Osteocyte (in vitro differentiated cells): ENCODE measurements at regions not wholly inside any gene's neighbourhood (a gene's known extent, or its start where the extent isn't known, plus 50 kb on each side); places are given as distances from the start of the nearest gene placed in this dataset.
"Not testable (repeated sequence)": the region's sequence is repeated elsewhere in the genome, so short reads cannot be mapped to it uniquely, and the experiment has no call there.

Experiments used
- DNase-seq: peaks from one replicate; pipeline ENCODE4 v3.0.0; 2021; ENCODE audit warnings: mixed read lengths; ENCODE audit not compliant: unreplicated experiment; ENCODE audit errors: extremely low spot score
- H3K27ac Mint-ChIP-seq: one replicate; pipeline ENCODE4 v1.8.0; 2021; ENCODE audit warnings: mild to moderate bottlenecking, mixed read lengths; ENCODE audit not compliant: unreplicated experiment
- H3K27me3 Mint-ChIP-seq: one replicate; pipeline ENCODE4 v1.8.0; 2021; ENCODE audit warnings: mixed read lengths; ENCODE audit not compliant: unreplicated experiment
- H3K36me3 Mint-ChIP-seq: one replicate; pipeline ENCODE4 v1.8.0; 2021; ENCODE audit warnings: mixed read lengths; ENCODE audit not compliant: unreplicated experiment
- H3K4me1 Mint-ChIP-seq: one replicate; pipeline ENCODE4 v1.8.0; 2021; ENCODE audit warnings: mixed read lengths; ENCODE audit not compliant: unreplicated experiment
- H3K4me3 Mint-ChIP-seq: one replicate; pipeline ENCODE4 v1.8.0; 2021; ENCODE audit warnings: mild to moderate bottlenecking, moderate library complexity, mixed read lengths; ENCODE audit not compliant: unreplicated experiment
- H3K9me3 Mint-ChIP-seq: one replicate; pipeline ENCODE4 v1.8.0; 2021; ENCODE audit warnings: mixed read lengths; ENCODE audit not compliant: unreplicated experiment
- TF ChIP-seq, protein P1 (sequence below): fragments of 200-600 bp; sonication (generic); IDR thresholded peaks from 2 replicates; pipeline ENCODE4 v1.5.0; 2021; ENCODE audit warnings: antibody characterized with exemption, mild to moderate bottlenecking, moderate library complexity

DNA sequence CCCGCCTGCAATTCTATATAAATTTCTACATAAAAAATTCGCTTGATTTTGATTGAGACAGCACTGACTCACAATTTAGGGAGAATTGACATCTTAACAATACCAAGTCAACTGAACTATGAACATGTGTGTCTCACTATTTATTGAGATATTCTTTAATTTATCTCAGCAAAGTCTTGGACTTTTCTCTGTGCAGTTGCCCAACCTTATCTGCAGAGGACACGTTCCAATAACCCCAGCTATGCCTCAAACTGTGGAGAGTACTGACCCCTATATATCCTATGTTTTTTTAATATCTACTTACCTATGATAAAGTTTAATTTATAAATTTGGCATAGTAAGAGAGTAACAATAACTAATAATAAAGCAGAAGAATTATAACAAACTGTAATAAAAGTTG, 69.4 kb upstream of the PIP4K2A start:
- peaks cover 2% of the 10 kb centered on the region for H3K36me3 Mint-ChIP-seq
- no peak overlapping the region for H3K4me3 Mint-ChIP-seq
- peaks cover 6% of the 10 kb centered on the region for H3K27me3 Mint-ChIP-seq
- TF ChIP-seq, protein P1, sequence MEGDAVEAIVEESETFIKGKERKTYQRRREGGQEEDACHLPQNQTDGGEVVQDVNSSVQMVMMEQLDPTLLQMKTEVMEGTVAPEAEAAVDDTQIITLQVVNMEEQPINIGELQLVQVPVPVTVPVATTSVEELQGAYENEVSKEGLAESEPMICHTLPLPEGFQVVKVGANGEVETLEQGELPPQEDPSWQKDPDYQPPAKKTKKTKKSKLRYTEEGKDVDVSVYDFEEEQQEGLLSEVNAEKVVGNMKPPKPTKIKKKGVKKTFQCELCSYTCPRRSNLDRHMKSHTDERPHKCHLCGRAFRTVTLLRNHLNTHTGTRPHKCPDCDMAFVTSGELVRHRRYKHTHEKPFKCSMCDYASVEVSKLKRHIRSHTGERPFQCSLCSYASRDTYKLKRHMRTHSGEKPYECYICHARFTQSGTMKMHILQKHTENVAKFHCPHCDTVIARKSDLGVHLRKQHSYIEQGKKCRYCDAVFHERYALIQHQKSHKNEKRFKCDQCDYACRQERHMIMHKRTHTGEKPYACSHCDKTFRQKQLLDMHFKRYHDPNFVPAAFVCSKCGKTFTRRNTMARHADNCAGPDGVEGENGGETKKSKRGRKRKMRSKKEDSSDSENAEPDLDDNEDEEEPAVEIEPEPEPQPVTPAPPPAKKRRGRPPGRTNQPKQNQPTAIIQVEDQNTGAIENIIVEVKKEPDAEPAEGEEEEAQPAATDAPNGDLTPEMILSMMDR = no peak
- no peak for DNase-seq
- H3K4me1 Mint-ChIP-seq = peaks cover 4% of the 10 kb centered on the region
- H3K27ac Mint-ChIP-seq = no peak overlapping the region
- H3K9me3 Mint-ChIP-seq = no peaks in the 10 kb centered on the region

DNA sequence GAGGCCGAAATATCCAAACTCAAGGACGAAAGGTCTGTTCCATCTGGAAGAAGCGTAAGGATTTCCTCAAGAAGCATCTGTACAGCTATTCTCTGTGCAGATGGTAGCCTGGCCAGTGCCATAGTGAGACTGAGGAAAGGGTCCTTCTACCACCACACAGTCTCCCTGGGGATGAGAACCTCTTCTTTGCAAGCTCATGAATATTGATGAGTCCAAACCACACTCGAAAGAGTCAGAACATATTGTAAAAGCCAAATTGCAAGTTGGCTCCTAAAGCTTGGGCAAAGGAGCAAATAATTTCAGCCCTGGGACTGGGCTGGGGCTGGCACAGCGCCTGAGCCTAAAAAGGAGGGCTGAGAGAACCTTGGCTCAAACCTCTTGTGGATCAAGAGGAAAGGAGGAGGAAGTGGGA, 66.1 kb upstream of the PIP4K2A start:
- peaks cover 3% of the 10 kb centered on the region for H3K9me3 Mint-ChIP-seq
- no peak for DNase-seq
- peaks cover 2% of the 10 kb centered on the region for H3K36me3 Mint-ChIP-seq
- TF ChIP-seq, protein P1 = no peak
- H3K27me3 Mint-ChIP-seq = peaks cover 3% of the 10 kb centered on the region
- no peak overlapping the region for H3K4me3 Mint-ChIP-seq
- peaks cover 4% of the 10 kb centered on the region for H3K4me1 Mint-ChIP-seq
- no peak overlapping the region for H3K27ac Mint-ChIP-seq

DNA sequence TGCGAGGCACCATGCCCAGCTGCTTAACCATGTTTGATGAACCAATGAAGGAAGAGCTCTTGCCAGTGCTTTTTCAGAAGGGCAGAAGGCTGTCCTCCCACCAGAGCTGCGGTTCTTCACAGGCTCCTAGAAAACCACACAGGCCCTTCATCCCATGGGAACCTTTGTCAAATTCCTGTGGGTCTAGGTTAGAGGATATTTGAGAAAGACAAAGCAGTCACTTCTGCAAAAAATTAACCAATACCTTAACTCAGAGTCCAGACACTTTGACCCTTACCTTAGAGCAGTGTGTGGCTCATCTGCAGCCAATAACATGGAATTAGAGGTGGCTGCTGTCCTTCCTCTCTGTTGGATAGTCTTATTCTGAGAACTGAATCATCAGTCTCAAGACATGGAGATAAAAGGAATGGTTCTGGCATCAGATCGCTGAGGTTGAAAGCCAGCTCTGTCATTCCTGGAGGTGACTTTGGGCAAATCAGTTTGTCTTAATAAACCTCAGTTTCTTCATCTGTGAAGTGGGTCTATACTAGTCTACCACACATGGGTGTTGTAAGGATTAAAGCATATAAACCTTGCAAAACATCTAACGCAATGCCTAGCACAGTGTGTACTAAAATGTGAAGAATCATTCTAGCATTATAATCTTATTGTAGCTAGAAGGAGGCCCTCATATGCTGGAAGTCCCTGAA, 65.1 kb upstream of the PIP4K2A start:
- Mint-ChIP-seq H3K4me1 (peaks cover 4% of the 10 kb centered on the region), H3K9me3 (peaks cover 3% of the 10 kb centered on the region), H3K4me3 (no peak overlapping the region), H3K27me3 (peaks cover 4% of the 10 kb centered on the region), H3K36me3 (no peaks in the 10 kb centered on the region), H3K27ac (no peak overlapping the region)
- TF ChIP-seq, protein P1 = no peak
- DNase-seq = no peak

DNA sequence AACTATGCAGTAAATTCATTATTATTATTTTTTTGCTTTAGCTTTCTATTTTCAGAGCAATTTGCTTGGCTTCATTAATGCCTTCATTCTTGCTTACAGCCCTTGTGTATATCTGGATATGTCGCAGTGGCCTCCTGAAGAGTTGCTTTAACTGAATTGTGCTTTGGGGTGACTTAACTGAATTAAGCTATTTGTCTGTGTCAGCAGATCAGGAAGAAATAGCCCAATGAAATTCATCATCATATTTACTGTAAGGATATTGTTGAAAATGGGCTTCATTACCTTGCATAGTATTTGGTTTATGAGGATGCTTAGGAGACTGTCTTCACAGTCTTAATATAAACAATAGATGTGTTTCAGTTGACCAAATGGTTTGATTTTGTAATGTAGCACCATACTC, 59.7 kb upstream of the PIP4K2A start:
- Mint-ChIP-seq H3K27me3 (peaks cover 17% of the 10 kb centered on the region), H3K9me3 (peaks cover 3% of the 10 kb centered on the region), H3K4me1 (no peaks in the 10 kb centered on the region), H3K27ac (no peak overlapping the region), H3K36me3 (no peaks in the 10 kb centered on the region), H3K4me3 (no peak overlapping the region)
- no peak for DNase-seq
- TF ChIP-seq, protein P1 = no peak

DNA sequence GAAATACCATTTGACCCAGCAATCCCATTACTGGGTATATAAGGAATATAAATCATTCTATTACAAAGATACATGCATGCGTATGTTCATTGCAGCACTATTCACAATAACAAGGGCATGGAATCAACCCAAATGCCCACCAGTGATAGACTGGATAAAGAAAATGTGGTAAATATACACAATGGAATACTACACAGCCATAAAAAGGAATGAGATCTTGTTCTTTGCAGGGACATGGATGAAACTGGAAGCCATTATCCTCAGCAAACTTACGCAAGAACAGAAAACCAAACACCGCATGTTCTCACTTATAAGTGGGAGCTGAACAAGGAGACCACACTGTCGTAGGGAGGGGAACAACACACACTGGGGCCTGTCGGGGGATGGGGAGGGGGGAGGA, 57.3 kb upstream of the PIP4K2A start:
- not testable (repeated sequence) for H3K4me3 Mint-ChIP-seq, H3K9me3 Mint-ChIP-seq, H3K27ac Mint-ChIP-seq, H3K36me3 Mint-ChIP-seq, DNase-seq, H3K4me1 Mint-ChIP-seq
- peaks cover 28% of the 10 kb centered on the region for H3K27me3 Mint-ChIP-seq
